NCI-H510A treated with DMSO at 0.1 percent for 48 hours (cell line): ENCODE measurements at regions not wholly inside any gene's neighbourhood (a gene's known extent, or its start where the extent isn't known, plus 50 kb on each side); places are given as distances from the start of the nearest gene placed in this dataset.
"Not testable (repeated sequence)": the region's sequence is repeated elsewhere in the genome, so short reads cannot be mapped to it uniquely, and the experiment has no call there.

ENCODE experiments used
- DNase-seq: peaks from one replicate; lab custom pipeline; 2025; lab: John Stamatoyannopoulos, UW

DNA sequence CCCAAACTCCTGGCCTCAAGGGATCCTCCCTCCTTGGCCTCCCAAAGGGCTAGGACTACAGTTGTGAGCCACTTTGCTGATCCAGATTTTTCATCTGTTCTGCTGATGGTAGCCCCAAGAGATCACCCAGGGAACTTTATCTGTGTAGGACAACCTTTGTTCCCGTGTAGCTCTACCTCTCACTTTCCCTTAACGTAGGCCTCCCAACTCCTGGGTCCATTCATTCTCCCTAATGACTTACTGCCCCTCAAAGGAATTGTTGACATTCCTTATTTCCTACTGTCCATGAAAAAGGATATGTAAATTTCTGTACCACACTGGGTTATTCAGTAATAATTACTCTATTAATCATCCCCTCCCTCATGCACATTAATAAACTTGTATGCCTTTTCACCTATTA is 51.0 kb upstream of the PHF24 start:
- no peak for DNase-seq

- DNase-seq, result peak; percentile 50
Measured at GRCh38 chr9:34899535-34900158, 58.4 kb upstream of the PHF24 start.

DNA sequence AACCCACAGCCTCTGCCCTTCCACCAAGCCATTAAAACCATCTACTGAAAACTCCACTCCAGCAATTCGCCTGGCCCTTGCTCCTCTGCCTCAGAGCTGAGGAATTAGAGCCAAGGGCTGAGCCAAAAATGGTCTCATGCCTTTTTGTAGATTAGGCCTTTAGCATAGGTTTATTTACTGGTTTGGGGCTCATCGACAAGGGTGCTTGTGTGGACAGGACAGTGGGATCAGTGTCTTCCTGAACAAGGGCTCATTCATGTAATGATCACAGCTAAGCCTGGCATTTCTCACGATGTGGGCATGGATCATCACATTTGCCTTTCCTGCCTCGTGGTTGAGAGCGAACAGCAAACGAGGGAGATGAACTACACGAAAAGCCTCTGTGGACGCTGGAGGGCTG is 59.2 kb upstream of the PHF24 start:
- no peak for DNase-seq

GRCh38 chr9:34896112-34896511 is 62.0 kb upstream of the PHF24 start:
- DNase-seq, result no peak

DNA sequence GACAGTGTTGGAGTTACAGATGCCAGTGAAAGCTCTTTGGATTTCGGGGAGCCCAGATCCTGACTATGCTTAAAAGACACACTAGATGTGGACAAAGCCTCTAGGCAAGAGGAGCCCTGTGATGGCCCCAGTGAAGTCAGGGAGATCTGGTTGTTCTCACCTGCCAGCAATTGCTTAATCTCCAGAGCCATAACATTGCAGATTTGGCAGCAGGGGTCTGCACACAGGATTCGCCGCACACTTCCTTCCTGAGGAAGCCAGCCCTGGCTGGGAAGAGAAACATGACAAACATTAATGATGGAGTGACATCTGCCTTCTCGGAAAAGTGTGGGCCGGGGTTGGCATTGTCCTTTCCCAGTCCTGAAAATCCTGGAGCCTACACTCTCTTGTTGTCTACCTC is 65.2 kb upstream of the PHF24 start:
- DNase-seq, result no peak

- no peak for DNase-seq
Measured at GRCh38 chr9:34891386-34891785, 66.7 kb upstream of the PHF24 start.

GRCh38 chr9:34887841-34888240 is 70.2 kb upstream of the PHF24 start:
- no peak for DNase-seq

- DNase-seq, result no peak
Measured at GRCh38 chr9:34884747-34885189, 73.3 kb upstream of the PHF24 start.

DNA sequence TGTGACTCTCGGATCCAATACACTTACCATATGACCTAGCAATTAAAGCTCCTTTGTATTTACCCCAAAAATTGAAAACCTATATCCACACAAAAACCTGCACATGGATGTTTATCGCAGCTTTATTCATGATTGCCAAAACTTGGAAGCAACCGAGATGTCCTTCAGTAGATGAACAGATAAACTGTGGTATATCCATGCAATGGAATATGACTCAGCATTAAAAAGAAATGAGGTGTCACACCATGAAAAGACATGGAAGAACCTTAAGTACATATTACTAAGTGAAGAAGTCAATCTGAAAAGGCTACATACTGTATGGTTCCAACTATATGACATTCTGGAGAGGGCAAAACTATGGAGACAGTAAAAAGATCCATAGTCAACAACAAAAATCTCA is 82.0 kb upstream of the PHF24 start:
- no peak for DNase-seq

DNA sequence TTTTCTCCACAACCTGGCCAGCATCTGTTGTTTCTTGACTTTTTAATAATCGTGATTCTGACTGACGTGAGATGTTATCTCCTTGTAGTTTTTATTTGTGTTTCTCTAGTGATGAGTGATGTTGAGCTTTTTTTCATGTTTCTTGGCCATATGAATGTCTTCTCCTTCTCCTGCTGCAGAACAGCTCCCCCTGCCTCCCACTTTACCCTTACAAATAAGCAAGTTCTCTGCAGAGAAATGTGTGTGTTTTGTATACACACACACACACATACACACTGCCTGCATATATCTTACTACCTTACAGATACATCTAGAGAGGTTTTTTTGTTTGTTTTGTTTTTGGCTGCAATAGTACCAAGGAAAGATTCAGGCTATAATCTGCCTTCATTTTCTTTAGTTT is 88.7 kb upstream of the PHF24 start:
- no peak for DNase-seq

GRCh38 chr9:34866614-34867013 is 91.5 kb upstream of the PHF24 start:
- no peak for DNase-seq

- no peak for DNase-seq
Measured at GRCh38 chr9:34863426-34863825, 94.7 kb upstream of the PHF24 start.

DNA sequence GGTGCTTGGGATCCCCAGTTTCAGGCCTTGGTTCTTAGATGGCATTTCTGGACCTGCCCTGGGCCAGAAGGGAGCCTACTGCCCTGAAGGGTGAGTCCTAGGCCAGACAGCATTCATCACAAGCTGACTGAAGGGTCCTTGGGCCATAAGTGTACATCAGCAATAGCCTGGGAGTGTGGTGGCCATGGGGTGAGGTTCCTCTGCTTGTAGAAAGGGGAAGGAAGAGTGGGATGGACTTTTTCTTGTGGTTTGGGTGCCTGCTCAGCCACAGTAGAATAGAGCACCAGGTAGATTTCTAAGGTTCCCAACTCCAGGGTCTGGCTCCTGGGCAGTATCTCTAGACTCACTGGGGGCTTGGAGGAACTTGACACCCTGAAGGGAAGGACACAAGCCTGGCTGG is 95.2 kb upstream of the PHF24 start:
- no peak for DNase-seq

- no peak for DNase-seq
Measured at GRCh38 chr9:34862043-34862442, 96.0 kb upstream of the PHF24 start.

GRCh38 chr9:34855016-34855415 is 103.1 kb upstream of the PHF24 start:
- DNase-seq, result not testable (repeated sequence)

- DNase-seq, result no peak
Measured at GRCh38 chr9:34830068-34830467, 120.1 kb upstream of the CCL21 start.

- no peak for DNase-seq
Measured at GRCh38 chr9:34826999-34827538, 117.1 kb upstream of the CCL21 start.

DNA sequence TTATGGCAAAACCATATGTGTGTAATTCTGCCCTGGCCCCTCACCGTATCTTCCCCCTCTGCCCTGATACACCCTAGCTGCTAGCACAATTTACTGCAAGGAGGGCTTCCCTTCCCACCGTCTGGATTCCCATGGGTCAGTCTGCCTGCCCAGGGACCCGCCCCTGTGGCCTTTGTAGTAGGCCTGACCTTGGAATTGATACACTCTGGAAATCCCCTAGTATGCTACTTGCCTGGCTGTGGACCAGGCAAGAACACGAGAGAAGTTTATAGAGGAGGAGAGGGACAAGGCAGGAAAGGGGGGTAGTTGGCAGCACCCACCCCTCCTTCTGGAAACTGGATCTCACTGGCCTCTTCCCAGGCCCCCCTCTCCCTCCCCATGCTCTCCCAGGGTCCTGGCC is 115.8 kb upstream of the CCL21 start:
- DNase-seq, result no peak

DNA sequence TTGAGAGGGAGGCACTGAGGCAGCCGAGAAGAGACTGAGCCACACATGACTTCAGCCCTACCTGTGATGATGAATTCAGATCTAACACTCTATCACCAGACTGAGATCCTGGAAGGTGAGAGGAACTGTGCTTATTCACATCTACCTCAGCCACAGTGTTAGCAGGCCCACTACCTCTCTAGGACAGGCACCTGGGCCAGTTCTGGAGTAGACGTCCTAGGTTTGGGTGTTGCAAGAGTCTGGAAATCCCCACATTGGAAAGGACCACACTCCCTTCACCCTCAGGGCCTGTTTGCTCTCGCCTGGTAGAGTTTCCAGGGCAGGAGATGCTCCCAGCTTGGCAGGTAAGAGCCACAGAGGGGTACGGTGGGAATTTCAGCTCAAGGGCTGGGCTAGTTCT is 113.8 kb upstream of the CCL21 start:
- DNase-seq, result no peak

DNA sequence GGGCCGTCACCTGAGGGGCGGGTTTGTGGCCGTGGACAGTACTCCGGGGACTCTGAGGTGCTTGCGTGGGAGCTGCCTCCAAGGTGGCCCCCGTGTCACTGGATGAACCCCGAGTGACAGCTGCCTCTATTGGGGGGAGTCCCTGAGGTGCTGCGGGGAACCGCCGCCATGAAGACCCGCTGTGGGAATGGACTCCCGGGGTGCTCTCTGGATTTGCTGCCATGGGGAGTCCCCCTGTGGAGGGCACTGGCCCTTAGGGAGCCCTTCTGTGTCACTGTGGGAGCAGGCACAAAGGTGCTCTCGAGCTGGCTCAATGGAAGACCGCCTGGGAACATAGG is 100.2 kb upstream of the CCL21 start:
- no peak for DNase-seq

- no peak for DNase-seq
Measured at GRCh38 chr9:34809504-34810186, 99.7 kb upstream of the CCL21 start.

GRCh38 chr9:34802916-34803315 is 93.0 kb upstream of the CCL21 start:
- no peak for DNase-seq

- DNase-seq, result no peak
Measured at GRCh38 chr9:34797367-34797766, 87.4 kb upstream of the CCL21 start.

GRCh38 chr9:34796924-34797323 is 87.0 kb upstream of the CCL21 start:
- DNase-seq, result no peak
